ENCODE measurements at regions not wholly inside any gene's neighbourhood (a gene's known extent, or its start where the extent isn't known, plus 50 kb on each side); places are given as distances from the start of the nearest gene placed in this dataset.

- no peak for FAIRE-seq
- CTCF ChIA-PET: no interaction called here
Observed at GRCh38 chr6:93568169-93568568, 148.8 kb upstream of the EPHA7 start.

More at GRCh38 chr6:93568169-93568568, 148.8 kb upstream of the EPHA7 start:
- Histone ChIP-seq H3K79me2 (ENCODE audit: control insufficient read depth, insufficient read depth, low read length) (no peaks in the 10 kb centered on the region), H3K9me1 (replicated peaks; ENCODE audit: control insufficient read depth, extremely low read depth, insufficient read depth, low read length) (no peaks in the 10 kb centered on the region), H3K9ac (replicated peaks; ENCODE audit: extremely low read depth, insufficient read depth, low read length) (no peak overlapping the region), H3K27me3 (ENCODE audit: control insufficient read depth in 2 of 2, insufficient read depth in 2 of 2, low read length in 2 of 2) (no peaks in the 10 kb centered on the region), H3K36me3 (ENCODE audit: control insufficient read depth in 2 of 2, extremely low read depth in 1 of 2, insufficient read depth in 2 of 2, low read length in 2 of 2) (no peaks in the 10 kb centered on the region), H3K27ac (ENCODE audit: insufficient read depth, low read depth, low read length) (no peak overlapping the region), H3K9me3 (replicated peaks; ENCODE audit: control insufficient read depth, insufficient read depth, low read length) (no peaks in the 10 kb centered on the region), H3K4me3 (replicated peaks in 1 of 3; ENCODE audit: insufficient read depth in 1 of 3, low read depth in 1 of 3, low read length in 3 of 3) (no peak overlapping the region), H4K20me1 (replicated peaks; ENCODE audit: control insufficient read depth, extremely low read depth, insufficient read depth, low read length) (no peaks in the 10 kb centered on the region), H2AFZ (ENCODE audit: low read depth, low read length) (no peak overlapping the region), H3K4me1 (ENCODE audit: control insufficient read depth, extremely low read depth, insufficient read depth, low read length) (no peaks in the 10 kb centered on the region), H3K4me2 (ENCODE audit: insufficient read depth, low read length) (no peak overlapping the region)
- POLR2A ChIA-PET: no interaction called here
- dilution Hi-C loops (cut with MboI; ENCODE audit: extremely low pct_ligation_motif_present, low sequenced_read_pairs): no loop called here
- BruUV-seq (replicated peaks): no TSS peak
- TF ChIP-seq POLR2AphosphoS5 (IDR thresholded peaks at IDR 0.05; ENCODE audit: insufficient read depth, low read depth, low read length) (no peak), JUN (IDR thresholded peaks at IDR 0.05; ENCODE audit: borderline replicate concordance, insufficient read depth, insufficient read length, low read depth) (no peak), MYC (IDR thresholded peaks at IDR 0.05; ENCODE audit: low read depth, low read length) (no peak), GATA2 (IDR thresholded peaks at IDR 0.05; ENCODE audit: insufficient read depth, insufficient read length, low read depth, low read length) (no peak), EZH2 (IDR thresholded peaks at IDR 0.05; ENCODE audit: borderline replicate concordance, low read depth, low read length, severe bottlenecking) (no peak), POLR2A (IDR thresholded peaks at IDR 0.05; ENCODE audit: low read depth, low read length) (no peak), FOS (IDR thresholded peaks at IDR 0.05; ENCODE audit: borderline replicate concordance, insufficient read depth, low read length) (no peak)
- TF ChIP-seq, protein P1, sequence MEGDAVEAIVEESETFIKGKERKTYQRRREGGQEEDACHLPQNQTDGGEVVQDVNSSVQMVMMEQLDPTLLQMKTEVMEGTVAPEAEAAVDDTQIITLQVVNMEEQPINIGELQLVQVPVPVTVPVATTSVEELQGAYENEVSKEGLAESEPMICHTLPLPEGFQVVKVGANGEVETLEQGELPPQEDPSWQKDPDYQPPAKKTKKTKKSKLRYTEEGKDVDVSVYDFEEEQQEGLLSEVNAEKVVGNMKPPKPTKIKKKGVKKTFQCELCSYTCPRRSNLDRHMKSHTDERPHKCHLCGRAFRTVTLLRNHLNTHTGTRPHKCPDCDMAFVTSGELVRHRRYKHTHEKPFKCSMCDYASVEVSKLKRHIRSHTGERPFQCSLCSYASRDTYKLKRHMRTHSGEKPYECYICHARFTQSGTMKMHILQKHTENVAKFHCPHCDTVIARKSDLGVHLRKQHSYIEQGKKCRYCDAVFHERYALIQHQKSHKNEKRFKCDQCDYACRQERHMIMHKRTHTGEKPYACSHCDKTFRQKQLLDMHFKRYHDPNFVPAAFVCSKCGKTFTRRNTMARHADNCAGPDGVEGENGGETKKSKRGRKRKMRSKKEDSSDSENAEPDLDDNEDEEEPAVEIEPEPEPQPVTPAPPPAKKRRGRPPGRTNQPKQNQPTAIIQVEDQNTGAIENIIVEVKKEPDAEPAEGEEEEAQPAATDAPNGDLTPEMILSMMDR (IDR thresholded peaks at IDR 0.05; ENCODE audit: extremely low read depth in 1 of 2, insufficient read depth in 1 of 2, low read depth in 1 of 2, low read length in 2 of 2): no peak
- TF ChIP-seq, protein P2, sequence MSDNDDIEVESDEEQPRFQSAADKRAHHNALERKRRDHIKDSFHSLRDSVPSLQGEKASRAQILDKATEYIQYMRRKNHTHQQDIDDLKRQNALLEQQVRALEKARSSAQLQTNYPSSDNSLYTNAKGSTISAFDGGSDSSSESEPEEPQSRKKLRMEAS (IDR thresholded peaks at IDR 0.05; ENCODE audit: insufficient read depth, insufficient read length): no peak
- intact Hi-C loops (cut with micrococcal nuclease): no loop called here
- DNase-seq (ENCODE audit: low read depth, low spot score): no peak
